Type B pancreatic cell (in vitro differentiated cells): ENCODE measurements at regions not wholly inside any gene's neighbourhood (a gene's known extent, or its start where the extent isn't known, plus 50 kb on each side); places are given as distances from the start of the nearest gene placed in this dataset.

Source experiments
- DNase-seq: peaks from one replicate; pipeline ENCODE4 v3.0.0; 2021; ENCODE audit warnings: mixed read lengths; ENCODE audit not compliant: unreplicated experiment; ENCODE audit errors: extremely low spot score
- H3K27ac Mint-ChIP-seq: 2 replicates; pipeline ENCODE4 v1.8.0; 2021; ENCODE audit warnings: mild to moderate bottlenecking, mixed read lengths
- H3K27me3 Mint-ChIP-seq: 2 replicates; pipeline ENCODE4 v1.8.0; 2021; ENCODE audit warnings: mixed read lengths
- H3K36me3 Mint-ChIP-seq: 2 replicates; pipeline ENCODE4 v1.8.0; 2021; ENCODE audit warnings: mixed read lengths
- H3K4me1 Mint-ChIP-seq: one replicate; pipeline ENCODE4 v1.8.0; 2021; ENCODE audit warnings: mixed read lengths; ENCODE audit not compliant: unreplicated experiment
- H3K4me3 Mint-ChIP-seq: 2 replicates; pipeline ENCODE4 v1.8.0; 2021; ENCODE audit warnings: mild to moderate bottlenecking, mixed read lengths
- H3K9me3 Mint-ChIP-seq: 2 replicates; pipeline ENCODE4 v1.8.0; 2021; ENCODE audit warnings: mixed read lengths
- CTCF ChIP-seq: fragments of 200-600 bp; sonication (generic); conservative IDR thresholded peaks from 2 replicates; pipeline ENCODE4 v1.5.0; 2021; ENCODE audit warnings: antibody characterized with exemption, mild to moderate bottlenecking

GRCh38 chr9:85186218-85186585 lies 516.7 kb downstream of the NTRK2 start:
- H3K36me3 Mint-ChIP-seq = no peaks in the 10 kb centered on the region
- H3K4me1 Mint-ChIP-seq = peaks cover 8% of the 10 kb centered on the region
- H3K4me3 Mint-ChIP-seq = no peak overlapping the region
- no peak for DNase-seq
- no peaks in the 10 kb centered on the region for H3K9me3 Mint-ChIP-seq
- no peak for TF ChIP-seq CTCF
- no peak overlapping the region for H3K27ac Mint-ChIP-seq
- no peaks in the 10 kb centered on the region for H3K27me3 Mint-ChIP-seq

GRCh38 chr9:85185486-85186217 lies 516.1 kb downstream of the NTRK2 start:
- Mint-ChIP-seq H3K4me3 (no peak overlapping the region), H3K9me3 (no peaks in the 10 kb centered on the region), H3K27ac (no peak overlapping the region), H3K36me3 (no peaks in the 10 kb centered on the region), H3K4me1 (peaks cover 8% of the 10 kb centered on the region), H3K27me3 (no peaks in the 10 kb centered on the region)
- TF ChIP-seq CTCF = no peak
- DNase-seq = no peak

GRCh38 chr9:85182383-85182782 lies 512.9 kb downstream of the NTRK2 start:
- H3K36me3 Mint-ChIP-seq = no peaks in the 10 kb centered on the region
- no peaks in the 10 kb centered on the region for H3K27me3 Mint-ChIP-seq
- TF ChIP-seq CTCF = no peak

GRCh38 chr9:85178474-85178873 lies 508.9 kb downstream of the NTRK2 start:
- H3K27ac Mint-ChIP-seq = no peak overlapping the region
- no peak overlapping the region for H3K4me3 Mint-ChIP-seq
- no peak for DNase-seq
- H3K27me3 Mint-ChIP-seq = no peaks in the 10 kb centered on the region
- H3K9me3 Mint-ChIP-seq = no peaks in the 10 kb centered on the region
- H3K4me1 Mint-ChIP-seq = peaks cover 10% of the 10 kb centered on the region
- no peak for TF ChIP-seq CTCF
- H3K36me3 Mint-ChIP-seq = no peaks in the 10 kb centered on the region

More at GRCh38 chr9:85182383-85182782, 512.9 kb downstream of the NTRK2 start:
- no peaks in the 10 kb centered on the region for H3K9me3 Mint-ChIP-seq
- no peak for DNase-seq
- H3K27ac Mint-ChIP-seq = no peak overlapping the region
- H3K4me3 Mint-ChIP-seq = no peak overlapping the region
- peaks cover 13% of the 10 kb centered on the region for H3K4me1 Mint-ChIP-seq

GRCh38 chr9:85173967-85174366 lies 504.4 kb downstream of the NTRK2 start:
- Mint-ChIP-seq H3K27me3 (no peaks in the 10 kb centered on the region), H3K9me3 (peaks cover 7% of the 10 kb centered on the region), H3K27ac (no peak overlapping the region), H3K4me3 (no peak overlapping the region), H3K36me3 (no peaks in the 10 kb centered on the region), H3K4me1 (peaks cover 9% of the 10 kb centered on the region)
- no peak for TF ChIP-seq CTCF
- DNase-seq = no peak
